Thoracic aorta (tissue), 2 donors: ENCODE measurements at regions not wholly inside any gene's neighbourhood (a gene's known extent, or its start where the extent isn't known, plus 50 kb on each side); places are given as distances from the start of the nearest gene placed in this dataset.

Experiments used
- ATAC-seq: fragments of 150-250 bp; one replicate; pipeline ENCODE4 v1.8.0; 2017; ENCODE audit warnings: low read depth; ENCODE audit not compliant: insufficient number of reproducible peaks, low FRiP score
- DNase-seq: peaks from one replicate; pipeline ENCODE4 v3.0.0-alpha.2; 2020; ENCODE audit warnings: low spot score
- H3K27ac ChIP-seq, 2 donors: fragments of 200-600 bp; sonication (generic); 1 replicate in 1 of 2; 2 replicates in 1 of 2; pipeline ENCODE4 v1.5.1; 2016; ENCODE audit warnings: mild to moderate bottlenecking in 2 of 2, moderate library complexity in 2 of 2
- H3K27me3 ChIP-seq: fragments of 200-600 bp; sonication (generic); replicated peaks from 2 replicates; pipeline ENCODE4 v1.6.0; 2016; ENCODE audit warnings: mild to moderate bottlenecking; ENCODE audit not compliant: insufficient read depth
- H3K36me3 ChIP-seq: fragments of 200-600 bp; sonication (generic); one replicate; pipeline ENCODE4 v1.5.1; 2016
- H3K4me1 ChIP-seq, 2 donors: fragments of 200-600 bp; sonication (generic); 1 replicate in 1 of 2; 2 replicates in 1 of 2; pipeline versions ENCODE4 v1.5.1 to v1.6.0; 2016; ENCODE audit warnings: low read depth in 2 of 2, mild to moderate bottlenecking in 1 of 2; ENCODE audit not compliant: control insufficient read depth in 1 of 2
- H3K4me3 ChIP-seq: fragments of 200-600 bp; sonication (generic); 2 replicates; pipeline ENCODE4 v1.5.1; 2016; ENCODE audit warnings: mild to moderate bottlenecking
- H3K9me3 ChIP-seq: fragments of 200-600 bp; sonication (generic); 2 replicates; pipeline ENCODE4 v1.5.1; 2016
- TF ChIP-seq, protein P1 (sequence below): fragments of 200-600 bp; sonication (generic); IDR thresholded peaks from one replicate; pipeline ENCODE4 v1.5.1; 2019; ENCODE audit warnings: antibody characterized with exemption

DNA sequence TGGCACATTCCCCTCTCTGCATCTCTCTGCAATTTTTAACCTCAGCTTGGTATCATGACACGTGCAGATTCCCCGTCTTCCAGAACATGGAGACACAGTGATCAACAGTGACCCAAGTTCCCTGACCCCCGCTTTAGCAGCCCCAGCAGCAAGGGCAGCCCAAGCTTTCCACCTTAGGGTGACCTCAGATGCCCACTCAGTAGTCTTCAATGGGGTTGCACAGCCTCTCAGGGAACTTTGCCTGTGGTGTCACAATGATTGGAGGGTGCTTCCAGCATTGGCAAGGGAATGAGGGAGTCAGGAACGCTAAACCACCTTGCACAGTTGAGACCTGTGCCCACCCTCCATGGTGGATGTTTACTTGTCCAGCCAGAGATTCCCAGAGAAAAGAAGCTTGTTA is 287.1 kb upstream of the CDH4 start:
- Histone ChIP-seq H3K4me3 (no peak overlapping the region), H3K36me3 (no peaks in the 10 kb centered on the region), H3K4me1 (no peaks in the 10 kb centered on the region), H3K9me3 (no peaks in the 10 kb centered on the region), H3K27me3 (no peaks in the 10 kb centered on the region), H3K27ac (no peak overlapping the region)
- TF ChIP-seq, protein P1, sequence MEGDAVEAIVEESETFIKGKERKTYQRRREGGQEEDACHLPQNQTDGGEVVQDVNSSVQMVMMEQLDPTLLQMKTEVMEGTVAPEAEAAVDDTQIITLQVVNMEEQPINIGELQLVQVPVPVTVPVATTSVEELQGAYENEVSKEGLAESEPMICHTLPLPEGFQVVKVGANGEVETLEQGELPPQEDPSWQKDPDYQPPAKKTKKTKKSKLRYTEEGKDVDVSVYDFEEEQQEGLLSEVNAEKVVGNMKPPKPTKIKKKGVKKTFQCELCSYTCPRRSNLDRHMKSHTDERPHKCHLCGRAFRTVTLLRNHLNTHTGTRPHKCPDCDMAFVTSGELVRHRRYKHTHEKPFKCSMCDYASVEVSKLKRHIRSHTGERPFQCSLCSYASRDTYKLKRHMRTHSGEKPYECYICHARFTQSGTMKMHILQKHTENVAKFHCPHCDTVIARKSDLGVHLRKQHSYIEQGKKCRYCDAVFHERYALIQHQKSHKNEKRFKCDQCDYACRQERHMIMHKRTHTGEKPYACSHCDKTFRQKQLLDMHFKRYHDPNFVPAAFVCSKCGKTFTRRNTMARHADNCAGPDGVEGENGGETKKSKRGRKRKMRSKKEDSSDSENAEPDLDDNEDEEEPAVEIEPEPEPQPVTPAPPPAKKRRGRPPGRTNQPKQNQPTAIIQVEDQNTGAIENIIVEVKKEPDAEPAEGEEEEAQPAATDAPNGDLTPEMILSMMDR: no peak
- DNase-seq (no peak), ATAC-seq (no peak)

DNA sequence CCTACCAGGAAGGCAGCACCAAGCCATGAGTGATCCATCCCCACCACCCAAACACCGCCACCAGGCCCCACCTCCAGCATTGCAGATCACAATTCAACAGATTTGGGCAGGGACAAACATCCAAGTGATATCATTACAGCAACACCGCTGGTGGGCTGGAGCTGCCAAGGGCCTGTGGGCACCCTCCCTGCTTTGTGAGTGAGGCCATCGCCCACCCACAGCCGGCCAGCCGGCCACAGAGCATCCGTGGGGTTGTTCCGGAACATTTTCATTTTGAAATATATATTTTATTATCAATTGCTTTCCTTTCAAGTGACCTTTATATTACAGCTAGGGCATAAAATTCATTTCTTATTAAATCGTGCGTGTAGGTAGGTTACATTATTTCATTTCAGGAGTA is 286.0 kb upstream of the CDH4 start:
- Histone ChIP-seq H3K27ac (no peak overlapping the region), H3K4me1 (no peaks in the 10 kb centered on the region), H3K4me3 (no peak overlapping the region), H3K9me3 (no peaks in the 10 kb centered on the region), H3K27me3 (no peaks in the 10 kb centered on the region), H3K36me3 (no peaks in the 10 kb centered on the region)
- DNase-seq (no peak), ATAC-seq (no peak)
- TF ChIP-seq, protein P1: no peak

DNA sequence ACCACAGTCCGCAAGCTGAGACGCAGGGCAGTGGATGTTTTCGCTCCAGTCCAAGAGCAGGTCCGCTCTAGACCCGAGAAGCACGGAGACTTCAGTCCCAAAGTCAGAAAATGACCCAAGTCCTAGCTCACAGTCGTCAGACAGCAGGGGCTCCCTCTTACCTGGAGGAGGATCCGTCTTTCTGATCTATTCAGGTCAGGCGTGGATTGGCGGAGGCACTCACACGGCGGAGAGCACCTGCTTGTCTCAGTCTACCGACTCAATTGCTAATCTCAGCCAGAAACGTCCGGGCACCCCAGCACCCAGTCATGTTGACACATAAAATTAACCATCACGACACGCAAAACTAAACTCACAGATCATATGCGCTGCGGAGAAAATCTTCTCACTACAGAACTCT is 285.3 kb upstream of the CDH4 start:
- Histone ChIP-seq H3K9me3 (no peaks in the 10 kb centered on the region), H3K27ac (no peak overlapping the region), H3K4me3 (no peak overlapping the region), H3K36me3 (no peaks in the 10 kb centered on the region), H3K27me3 (no peaks in the 10 kb centered on the region), H3K4me1 (no peaks in the 10 kb centered on the region)
- no peak for ATAC-seq
- TF ChIP-seq, protein P1: no peak
- no peak for DNase-seq

DNA sequence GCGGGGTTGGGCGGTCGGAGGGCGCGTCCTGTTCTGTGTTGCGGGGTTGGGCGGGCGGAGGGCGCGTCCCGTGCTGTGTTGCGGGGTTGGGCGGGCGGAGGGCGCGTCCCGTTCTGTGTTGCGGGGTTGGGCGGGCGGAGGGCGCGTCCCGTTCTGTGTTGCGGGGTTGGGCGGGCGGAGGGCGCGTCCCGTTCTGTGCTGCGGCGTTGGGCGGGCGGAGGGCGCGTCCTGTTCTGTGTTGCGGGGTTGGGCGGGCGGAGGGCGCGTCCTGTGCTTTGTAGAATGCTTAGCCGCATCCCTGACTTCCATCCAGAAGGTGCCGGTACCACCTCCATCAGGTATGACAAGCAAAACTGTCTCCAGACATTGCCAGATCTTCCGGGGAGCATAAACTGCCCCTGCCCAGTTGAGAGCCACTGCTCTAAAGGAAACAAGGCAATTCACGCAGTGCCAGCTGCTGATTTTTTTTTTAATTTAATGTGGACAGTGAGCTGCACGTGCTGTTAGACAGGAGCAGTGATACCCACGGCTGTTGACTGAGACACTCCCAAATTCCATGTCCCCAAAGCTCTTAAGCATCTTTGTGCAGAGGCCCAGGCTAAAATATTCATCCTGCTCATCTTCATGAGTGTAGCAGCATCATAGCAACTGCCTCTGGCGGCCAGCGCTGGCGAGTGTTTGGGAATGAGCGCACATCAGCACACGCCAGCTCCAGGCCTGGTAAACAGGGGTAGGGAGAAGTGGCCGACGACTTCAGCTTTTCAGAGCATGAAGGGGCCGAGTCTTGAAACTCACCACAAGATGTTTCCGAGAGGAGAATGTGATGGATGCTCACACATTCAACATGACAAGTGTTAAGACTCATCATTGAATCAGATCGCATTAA is 284.4 kb upstream of the CDH4 start:
- Histone ChIP-seq H3K36me3 (no peaks in the 10 kb centered on the region), H3K9me3 (no peaks in the 10 kb centered on the region), H3K4me3 (no peak overlapping the region), H3K27ac (no peak overlapping the region), H3K27me3 (no peaks in the 10 kb centered on the region), H3K4me1 (no peaks in the 10 kb centered on the region)
- ATAC-seq: no peak
- no peak for DNase-seq
- TF ChIP-seq, protein P1: no peak

DNA sequence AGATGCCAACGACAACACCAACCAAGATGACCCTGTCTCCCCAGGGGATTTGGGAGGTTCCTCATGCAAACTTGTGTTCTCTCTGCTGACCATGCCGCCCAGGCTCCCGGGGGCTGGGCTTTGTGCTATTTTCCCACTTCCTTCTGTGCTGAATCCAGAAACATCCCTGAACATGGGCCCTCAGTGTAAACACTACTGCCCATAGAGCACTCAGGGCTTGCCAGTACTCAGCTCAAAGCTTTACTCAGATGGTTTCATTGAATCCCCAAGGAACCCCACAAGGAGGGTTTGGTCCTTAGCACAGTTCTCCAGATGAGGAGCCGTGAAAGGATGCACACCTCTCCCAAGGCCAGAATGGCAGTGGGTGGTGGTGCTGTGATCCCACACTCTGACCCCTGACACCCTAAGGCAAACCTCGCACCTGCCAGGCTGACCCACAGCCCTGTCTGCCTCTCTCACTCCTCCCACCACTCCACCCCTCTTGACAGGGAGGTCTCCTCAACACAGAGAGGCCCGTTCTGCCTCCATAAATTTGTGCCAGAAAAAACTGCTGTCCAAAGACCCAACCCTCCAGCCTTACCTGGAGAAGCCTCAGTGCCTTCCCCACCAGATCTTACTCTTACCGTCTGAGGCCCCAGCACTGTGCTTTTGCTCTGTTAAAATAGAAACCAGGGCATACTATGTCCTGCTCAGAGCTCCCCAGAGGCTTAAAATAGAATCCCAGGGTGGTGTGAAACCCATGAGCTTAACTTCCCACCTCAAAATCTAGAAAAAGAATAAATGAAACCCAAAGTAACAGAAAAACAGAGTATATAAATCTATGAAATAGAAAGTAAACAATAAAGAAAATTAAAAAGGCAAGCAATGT is 283.0 kb upstream of the CDH4 start:
- TF ChIP-seq, protein P1: no peak
- DNase-seq: no peak
- H3K4me3 ChIP-seq: no peak overlapping the region

More for the DNA sequence above, 283.0 kb upstream of the CDH4 start:
- no peaks in the 10 kb centered on the region for H3K4me1 ChIP-seq
- H3K27ac ChIP-seq: no peak overlapping the region
- ATAC-seq: no peak
- H3K36me3 ChIP-seq: no peaks in the 10 kb centered on the region
- no peaks in the 10 kb centered on the region for H3K27me3 ChIP-seq
- H3K9me3 ChIP-seq: no peaks in the 10 kb centered on the region
